ENCODE measurements at regions not wholly inside any gene's neighbourhood (a gene's known extent, or its start where the extent isn't known, plus 50 kb on each side); places are given as distances from the start of the nearest gene placed in this dataset.

DNA sequence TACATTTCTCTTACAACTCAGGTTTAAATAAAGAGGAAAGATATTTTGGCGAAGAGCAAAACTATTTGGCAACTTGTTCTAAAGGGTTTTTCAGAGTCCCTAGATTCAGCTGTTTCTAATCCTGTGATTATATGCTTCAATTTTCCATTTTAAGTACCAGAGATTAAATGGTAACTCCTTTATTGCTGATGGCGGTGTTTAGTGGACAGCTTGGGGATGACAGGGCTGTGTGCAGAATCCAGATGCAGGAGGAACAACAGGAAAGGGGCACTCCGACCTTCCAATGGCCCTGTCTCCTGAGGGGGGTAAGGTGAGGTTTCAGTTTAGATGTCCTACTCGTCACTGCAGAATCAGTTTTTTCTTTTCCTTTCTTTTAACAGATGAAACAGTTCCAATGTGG lies 405.0 kb downstream of the PDCD6IP start:
- no peak for TF ChIP-seq CTCF (IDR thresholded peaks at IDR 0.05; ENCODE audit: insufficient read depth, low read length)
- no peak overlapping the region for H3K4me3 ChIP-seq (ENCODE audit: low read depth, low read length)
- no peak for DNase-seq (ENCODE audit: low read depth)

GRCh38 chr3:34207002-34207401 lies 408.6 kb downstream of the PDCD6IP start:
- DNase-seq (ENCODE audit: low read depth): peak; percentile 35
- H3K4me3 ChIP-seq (ENCODE audit: low read depth, low read length): no peak overlapping the region
- TF ChIP-seq CTCF (IDR thresholded peaks at IDR 0.05; ENCODE audit: insufficient read depth, low read length): no peak

DNA sequence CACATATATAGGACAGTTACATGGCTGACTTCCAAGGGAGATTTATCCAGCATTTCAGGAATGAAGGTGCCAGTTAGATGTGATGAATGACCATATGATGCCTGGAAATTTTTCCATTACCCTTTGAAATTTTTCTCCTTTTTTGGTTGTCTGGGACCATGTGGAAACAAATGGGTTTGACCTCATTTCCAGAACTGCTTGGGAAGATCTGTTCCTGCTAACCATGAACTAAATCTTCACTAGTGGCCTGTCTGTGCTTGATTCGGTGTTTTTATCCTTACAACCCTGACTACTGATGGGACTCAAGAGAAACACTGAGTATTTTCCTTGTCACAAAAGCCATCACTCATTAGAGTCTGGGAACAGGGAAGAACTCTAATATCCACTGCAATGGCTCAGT lies 409.4 kb downstream of the PDCD6IP start:
- no peak for TF ChIP-seq CTCF (IDR thresholded peaks at IDR 0.05; ENCODE audit: insufficient read depth, low read length)
- peak; percentile 16 for DNase-seq (ENCODE audit: low read depth)
- no peak overlapping the region for H3K4me3 ChIP-seq (ENCODE audit: low read depth, low read length)

DNA sequence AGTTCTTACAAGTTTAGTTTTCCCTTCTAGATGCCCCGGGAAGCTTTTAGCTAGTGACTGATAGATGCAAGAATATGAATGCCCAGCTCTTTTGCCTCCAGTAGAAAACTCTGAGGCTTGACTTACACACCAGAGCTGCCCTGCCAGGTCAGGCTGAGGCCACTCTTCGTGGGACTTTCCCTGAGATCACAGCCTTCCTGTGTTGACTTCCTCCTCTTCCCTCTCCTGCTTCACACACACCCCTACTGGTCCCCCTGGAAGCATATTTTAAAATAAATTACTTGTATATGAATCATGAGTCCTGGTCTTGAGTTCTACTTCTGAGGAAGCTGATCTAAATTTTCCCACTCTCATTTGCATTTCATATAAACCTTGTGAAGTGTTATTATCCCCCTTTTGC lies 413.7 kb downstream of the PDCD6IP start:
- DNase-seq (ENCODE audit: low read depth): no peak
- H3K4me3 ChIP-seq (ENCODE audit: low read depth, low read length): no peak overlapping the region
- TF ChIP-seq CTCF (IDR thresholded peaks at IDR 0.05; ENCODE audit: insufficient read depth, low read length): no peak

DNA sequence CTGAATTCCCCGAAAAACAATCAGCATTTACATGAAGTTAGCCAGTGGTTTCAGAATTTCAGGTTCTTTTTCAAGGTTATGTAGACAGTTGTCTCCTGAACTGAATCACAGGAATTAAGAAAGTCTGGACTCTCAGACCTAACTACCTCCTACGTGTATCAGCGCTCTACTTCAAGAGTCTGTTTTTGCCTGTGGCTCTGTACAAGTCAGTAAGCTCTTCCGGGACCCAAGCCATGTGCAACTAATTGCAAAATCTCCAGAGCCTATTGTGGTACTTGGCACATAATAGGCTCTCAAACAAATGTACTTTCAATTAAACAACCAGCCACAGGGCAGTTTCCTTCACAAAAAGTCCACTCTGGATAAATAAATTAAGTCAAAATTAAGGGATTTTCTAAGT lies 414.2 kb downstream of the PDCD6IP start:
- peak; percentile 41 for DNase-seq (ENCODE audit: low read depth)

DNA sequence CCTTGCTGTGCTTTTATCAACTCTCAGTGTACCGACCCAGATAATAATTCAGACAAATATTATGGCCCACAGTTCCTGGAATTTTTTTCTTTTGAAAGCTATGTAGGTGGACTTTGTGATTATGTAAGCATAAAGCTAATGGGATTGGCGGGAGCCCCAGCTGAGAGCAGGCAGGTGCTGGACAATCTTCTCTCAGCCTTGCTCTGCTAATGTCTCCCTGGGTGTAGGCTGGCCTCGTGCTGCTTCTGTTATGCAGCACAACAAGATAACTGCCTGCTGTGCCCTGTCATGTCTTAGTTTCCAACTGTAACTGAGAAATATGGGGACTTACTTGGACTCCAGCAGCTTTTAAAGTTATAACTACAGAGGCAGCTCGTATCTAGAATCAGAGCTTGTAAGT lies 415.0 kb downstream of the PDCD6IP start:
- H3K4me3 ChIP-seq (ENCODE audit: low read depth, low read length): no peak overlapping the region
- no peak for DNase-seq (ENCODE audit: low read depth)
- TF ChIP-seq CTCF (IDR thresholded peaks at IDR 0.05; ENCODE audit: insufficient read depth, low read length): no peak

More for the DNA sequence above, 414.2 kb downstream of the PDCD6IP start:
- H3K4me3 ChIP-seq (ENCODE audit: low read depth, low read length): no peak overlapping the region
- no peak for TF ChIP-seq CTCF (IDR thresholded peaks at IDR 0.05; ENCODE audit: insufficient read depth, low read length)

GRCh38 chr3:34216711-34217335 lies 418.4 kb downstream of the PDCD6IP start:
- TF ChIP-seq CTCF (IDR thresholded peaks at IDR 0.05; ENCODE audit: insufficient read depth, low read length): no peak
- no peak for DNase-seq (ENCODE audit: low read depth)
- H3K4me3 ChIP-seq (ENCODE audit: low read depth, low read length): no peak overlapping the region
